Naive thymus-derived CD4-positive, alpha-beta T cell (primary cell): ENCODE measurements at regions not wholly inside any gene's neighbourhood (a gene's known extent, or its start where the extent isn't known, plus 50 kb on each side); places are given as distances from the start of the nearest gene placed in this dataset.

Experiments used
- ATAC-seq: fragments of 150-1000 bp; cut with Tn5 transposase; 2 replicates; pipeline ENCODE4 v1.10.0; 2021; ENCODE audit warnings: mild to moderate bottlenecking, moderate library complexity
- CTCF ChIA-PET: fragments of 350-600 bp; sonication (Branson Sonifier 250); formaldehyde crosslinking; loops from one replicate; lab custom pipeline; 2021; ENCODE audit warnings: antibody characterized with exemption; lab: Charles Lee
- POLR2A ChIA-PET: fragments of 350-600 bp; sonication (Branson Sonifier 250); formaldehyde crosslinking; loops from one replicate; lab custom pipeline; 2021; ENCODE audit warnings: antibody characterized with exemption, inconsistent platforms; lab: Charles Lee
- DNase-seq, 9 donors: peaks; one replicate each; pipeline versions ENCODE4 v3.0.0 to v3.0.0-alpha.2; 2020 to 2022; ENCODE audit warnings: mixed read lengths in 1 of 9
- H3K27ac ChIP-seq: one replicate; pipeline ENCODE4 v1.7.0; 2013; ENCODE audit warnings: mild to moderate bottlenecking, low read depth, low read length, moderate library complexity
- H3K27me3 ChIP-seq, 2 donors: one replicate each; pipeline ENCODE4 v1.7.0; 2013; ENCODE audit warnings: low read length in 2 of 2, mild to moderate bottlenecking in 2 of 2, moderate library complexity in 2 of 2; ENCODE audit not compliant: control insufficient read depth in 2 of 2, insufficient read depth in 2 of 2
- H3K36me3 ChIP-seq, 3 experiments: 1 replicate in 2 of 3; 2 replicates in 1 of 3; pipeline ENCODE4 v1.7.0; 2013; ENCODE audit warnings: low read length in 3 of 3, mild to moderate bottlenecking in 3 of 3, moderate library complexity in 1 of 3; ENCODE audit not compliant: insufficient read depth in 3 of 3, control insufficient read depth in 2 of 3
- H3K4me1 ChIP-seq, 2 donors: one replicate each; pipeline ENCODE4 v1.7.0; 2013; ENCODE audit warnings: low read length in 2 of 2, mild to moderate bottlenecking in 2 of 2, moderate library complexity in 1 of 2; ENCODE audit not compliant: control insufficient read depth in 2 of 2, insufficient read depth in 2 of 2
- H3K4me3 ChIP-seq: 2 replicates; pipeline ENCODE4 v1.7.0; 2013; ENCODE audit warnings: mild to moderate bottlenecking, low read length
- H3K9me3 ChIP-seq, 3 experiments: 1 replicate in 2 of 3; 2 replicates in 1 of 3; pipeline ENCODE4 v1.7.0; 2013; ENCODE audit warnings: low read length in 3 of 3; ENCODE audit not compliant: control insufficient read depth in 2 of 3
- H3K27ac Mint-ChIP-seq, 9 donors: one replicate each; pipeline ENCODE4 v1.8.0; 2020 to 2022; ENCODE audit warnings: mixed read lengths in 9 of 9, mild to moderate bottlenecking in 8 of 9, moderate library complexity in 5 of 9, inconsistent platforms in 2 of 9
- H3K27me3 Mint-ChIP-seq, 5 donors: one replicate each; pipeline ENCODE4 v1.8.0; 2021 to 2022; ENCODE audit warnings: mixed read lengths in 5 of 5, mild to moderate bottlenecking in 1 of 5
- H3K36me3 Mint-ChIP-seq, 5 donors: one replicate each; pipeline ENCODE4 v1.8.0; 2020 to 2022; ENCODE audit warnings: mixed read lengths in 5 of 5, mild to moderate bottlenecking in 3 of 5, inconsistent platforms in 1 of 5
- H3K4me1 Mint-ChIP-seq, 7 donors: one replicate each; pipeline ENCODE4 v1.8.0; 2020 to 2022; ENCODE audit warnings: mixed read lengths in 7 of 7, mild to moderate bottlenecking in 3 of 7, inconsistent platforms in 1 of 7
- H3K4me3 Mint-ChIP-seq, 10 donors: one replicate each; pipeline ENCODE4 v1.8.0; 2020 to 2022; ENCODE audit warnings: mild to moderate bottlenecking in 10 of 10, mixed read lengths in 10 of 10, moderate library complexity in 6 of 10, inconsistent platforms in 2 of 10
- H3K9me3 Mint-ChIP-seq, 11 donors: one replicate each; pipeline ENCODE4 v1.8.0; 2020 to 2022; ENCODE audit warnings: mixed read lengths in 11 of 11, mild to moderate bottlenecking in 4 of 11, inconsistent platforms in 1 of 11, moderate library complexity in 1 of 11
- intact Hi-C, 2 donors: fragments of 100-400 bp; cut with micrococcal nuclease; formaldehyde crosslinking; loops; one replicate each; pipeline ENCODE4 v1.15.1; 2023

- ATAC-seq (no peak), DNase-seq (no peak)
- H3K27me3 Mint-ChIP-seq: peaks cover 0 to 46% (median 26%) of the 10 kb centered on the region in 5 donors
- H3K4me3 Mint-ChIP-seq: no peak overlapping the region
- Histone ChIP-seq H3K9me3 (no peaks in the 10 kb centered on the region), H3K4me1 (no peaks in the 10 kb centered on the region), H3K36me3 (no peaks in the 10 kb centered on the region), H3K27ac (no peak overlapping the region), H3K4me3 (no peak overlapping the region), H3K27me3 (no peaks in the 10 kb centered on the region)
- CTCF ChIA-PET: no interaction called here
- POLR2A ChIA-PET: no interaction called here
- intact Hi-C loops: no loop called here
- no peaks in the 10 kb centered on the region for H3K4me1 Mint-ChIP-seq
- peaks cover 0 to 17% (median 7%) of the 10 kb centered on the region in 11 donors for H3K9me3 Mint-ChIP-seq
- H3K27ac Mint-ChIP-seq: no peak overlapping the region
- no peaks in the 10 kb centered on the region for H3K36me3 Mint-ChIP-seq
Observed at GRCh38 chr15:85977586-85977985, 102.1 kb upstream of the AGBL1 start.

GRCh38 chr15:85979929-85980328, 99.7 kb upstream of the AGBL1 start:
- no peak overlapping the region for H3K27ac ChIP-seq
- H3K27me3 ChIP-seq: no peaks in the 10 kb centered on the region
- no peaks in the 10 kb centered on the region for H3K4me1 ChIP-seq
- intact Hi-C loops: no loop called here
- DNase-seq (no peak), ATAC-seq (no peak)
- ChIA-PET CTCF (no interaction called here), POLR2A (no interaction called here)
- H3K27me3 Mint-ChIP-seq: peaks cover 0 to 39% (median 26%) of the 10 kb centered on the region in 5 donors
- no peaks in the 10 kb centered on the region for H3K36me3 ChIP-seq
- H3K4me3 Mint-ChIP-seq: no peak overlapping the region
- H3K36me3 Mint-ChIP-seq: no peaks in the 10 kb centered on the region
- no peaks in the 10 kb centered on the region for H3K4me1 Mint-ChIP-seq
- no peak overlapping the region for H3K4me3 ChIP-seq
- H3K27ac Mint-ChIP-seq: no peak overlapping the region
- peaks cover 0 to 17% (median 7%) of the 10 kb centered on the region in 11 donors for H3K9me3 Mint-ChIP-seq
- no peaks in the 10 kb centered on the region for H3K9me3 ChIP-seq

GRCh38 chr15:85980946-85981345, 98.7 kb upstream of the AGBL1 start:
- no peak for DNase-seq
- Histone ChIP-seq H3K36me3 (no peaks in the 10 kb centered on the region), H3K27ac (no peak overlapping the region), H3K9me3 (no peaks in the 10 kb centered on the region), H3K27me3 (no peaks in the 10 kb centered on the region), H3K4me1 (no peaks in the 10 kb centered on the region), H3K4me3 (no peak overlapping the region)
- POLR2A ChIA-PET: no interaction called here
- Mint-ChIP-seq H3K4me3 (no peak overlapping the region), H3K27me3 (peaks cover 0 to 33% (median 20%) of the 10 kb centered on the region in 5 donors), H3K4me1 (no peaks in the 10 kb centered on the region), H3K27ac (no peak overlapping the region), H3K36me3 (no peaks in the 10 kb centered on the region), H3K9me3 (peaks cover 0 to 14% (median 6%) of the 10 kb centered on the region in 11 donors)
- ATAC-seq: no peak
- intact Hi-C loops: no loop called here
- CTCF ChIA-PET: no interaction called here

GRCh38 chr15:85984241-85984640, 95.4 kb upstream of the AGBL1 start:
- DNase-seq (no peak), ATAC-seq (no peak)
- Mint-ChIP-seq H3K4me3 (no peak overlapping the region), H3K36me3 (no peaks in the 10 kb centered on the region), H3K27me3 (peaks cover 0 to 15% (median 9%) of the 10 kb centered on the region in 5 donors), H3K9me3 (peaks cover 0 to 6% (median 3%) of the 10 kb centered on the region in 11 donors), H3K4me1 (peaks cover 0 to 3% (median 0%) of the 10 kb centered on the region in 7 donors), H3K27ac (no peak overlapping the region)
- intact Hi-C loops: no loop called here
- Histone ChIP-seq H3K36me3 (no peaks in the 10 kb centered on the region), H3K4me1 (no peaks in the 10 kb centered on the region), H3K27ac (no peak overlapping the region), H3K9me3 (no peaks in the 10 kb centered on the region), H3K4me3 (no peak overlapping the region), H3K27me3 (no peaks in the 10 kb centered on the region)
- CTCF ChIA-PET: no interaction called here
- POLR2A ChIA-PET: no interaction called here

- ChIA-PET POLR2A (no interaction called here), CTCF (no interaction called here)
- ATAC-seq (no peak), DNase-seq (no peak)
- intact Hi-C loops: no loop called here
- H3K27me3 Mint-ChIP-seq: peaks cover 0 to 8% (median 0%) of the 10 kb centered on the region in 5 donors
- Histone ChIP-seq H3K27me3 (no peaks in the 10 kb centered on the region), H3K36me3 (no peaks in the 10 kb centered on the region), H3K4me3 (no peak overlapping the region), H3K4me1 (no peaks in the 10 kb centered on the region), H3K9me3 (no peaks in the 10 kb centered on the region), H3K27ac (no peak overlapping the region)
- peaks cover 0 to 3% (median 0%) of the 10 kb centered on the region in 7 donors for H3K4me1 Mint-ChIP-seq
- no peak overlapping the region for H3K27ac Mint-ChIP-seq
- peaks cover 0 to 5% (median 0%) of the 10 kb centered on the region in 11 donors for H3K9me3 Mint-ChIP-seq
- no peaks in the 10 kb centered on the region for H3K36me3 Mint-ChIP-seq
- H3K4me3 Mint-ChIP-seq: no peak overlapping the region
Observed at GRCh38 chr15:85986116-85986515, 93.6 kb upstream of the AGBL1 start.

GRCh38 chr15:85986741-85987140, 92.9 kb upstream of the AGBL1 start:
- H3K36me3 Mint-ChIP-seq: no peaks in the 10 kb centered on the region
- H3K27ac ChIP-seq: no peak overlapping the region
- intact Hi-C loops: no loop called here
- H3K9me3 ChIP-seq: no peaks in the 10 kb centered on the region
- DNase-seq (no peak), ATAC-seq (no peak)
- no peaks in the 10 kb centered on the region for H3K36me3 ChIP-seq
- no peak overlapping the region for H3K4me3 ChIP-seq
- CTCF ChIA-PET: no interaction called here
- H3K27me3 ChIP-seq: no peaks in the 10 kb centered on the region
- peaks cover 0 to 3% (median 0%) of the 10 kb centered on the region in 7 donors for H3K4me1 Mint-ChIP-seq
- POLR2A ChIA-PET: no interaction called here
- no peak overlapping the region for H3K4me3 Mint-ChIP-seq
- no peak overlapping the region for H3K27ac Mint-ChIP-seq
- no peaks in the 10 kb centered on the region for H3K4me1 ChIP-seq
- peaks cover 0 to 5% (median 0%) of the 10 kb centered on the region in 11 donors for H3K9me3 Mint-ChIP-seq
- H3K27me3 Mint-ChIP-seq: peaks cover 0 to 8% (median 0%) of the 10 kb centered on the region in 5 donors

GRCh38 chr15:85988741-85989140, 90.9 kb upstream of the AGBL1 start:
- Mint-ChIP-seq H3K4me3 (no peak overlapping the region), H3K27ac (no peak overlapping the region), H3K9me3 (peaks cover 0 to 2% (median 0%) of the 10 kb centered on the region in 11 donors), H3K27me3 (peaks cover 0 to 8% (median 0%) of the 10 kb centered on the region in 5 donors), H3K4me1 (peaks cover 0 to 3% (median 0%) of the 10 kb centered on the region in 7 donors), H3K36me3 (no peaks in the 10 kb centered on the region)
- no peaks in the 10 kb centered on the region for H3K27me3 ChIP-seq
- H3K4me1 ChIP-seq: no peaks in the 10 kb centered on the region
- ATAC-seq: no peak
- ChIA-PET POLR2A (no interaction called here), CTCF (no interaction called here)
- H3K4me3 ChIP-seq: no peak overlapping the region
- H3K9me3 ChIP-seq: no peaks in the 10 kb centered on the region
- H3K36me3 ChIP-seq: no peaks in the 10 kb centered on the region
- intact Hi-C loops: no loop called here
- DNase-seq: no peak
- no peak overlapping the region for H3K27ac ChIP-seq
